SU-DHL-6 (cell line): ENCODE measurements at regions not wholly inside any gene's neighbourhood (a gene's known extent, or its start where the extent isn't known, plus 50 kb on each side); places are given as distances from the start of the nearest gene placed in this dataset.

Experiments used
- EZH2phosphoT487 ChIP-seq: fragments of 200-600 bp; sonication (generic), shearing (Covaris generic); conservative IDR thresholded peaks from 2 replicates; pipeline ENCODE4 v1.6.1; 2018; ENCODE audit warnings: mild to moderate bottlenecking, antibody characterized with exemption, low read length, moderate library complexity, mixed read lengths
- TF ChIP-seq, protein P1 (sequence below): fragments of 200-600 bp; sonication (generic); IDR thresholded peaks from one replicate; pipeline ENCODE4 v1.5.1; 2017; ENCODE audit warnings: antibody characterized with exemption, mild to moderate bottlenecking, low read length, moderate library complexity; ENCODE audit not compliant: insufficient read depth, poor library complexity, severe bottlenecking

DNA sequence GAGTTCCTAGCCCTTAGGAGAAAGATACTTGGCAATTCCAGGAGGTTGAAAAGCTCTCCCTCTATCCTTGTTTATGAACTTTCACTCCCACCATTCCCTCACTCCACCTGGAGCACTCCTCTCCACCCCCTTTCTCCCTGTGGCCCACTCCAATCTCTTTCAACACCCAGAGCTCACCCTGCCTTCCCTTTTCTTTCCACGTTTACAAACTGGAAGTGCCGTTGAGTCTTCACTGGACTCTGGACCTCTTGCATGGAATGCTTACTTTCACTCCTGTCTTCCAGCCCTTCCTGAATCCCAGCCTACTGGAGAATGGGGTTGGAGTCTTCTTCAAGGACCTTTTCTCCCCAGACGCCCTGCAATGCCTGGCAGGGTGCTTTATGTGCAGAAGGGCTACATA is 198.5 kb downstream of the RHOU start:
- TF ChIP-seq, protein P1, sequence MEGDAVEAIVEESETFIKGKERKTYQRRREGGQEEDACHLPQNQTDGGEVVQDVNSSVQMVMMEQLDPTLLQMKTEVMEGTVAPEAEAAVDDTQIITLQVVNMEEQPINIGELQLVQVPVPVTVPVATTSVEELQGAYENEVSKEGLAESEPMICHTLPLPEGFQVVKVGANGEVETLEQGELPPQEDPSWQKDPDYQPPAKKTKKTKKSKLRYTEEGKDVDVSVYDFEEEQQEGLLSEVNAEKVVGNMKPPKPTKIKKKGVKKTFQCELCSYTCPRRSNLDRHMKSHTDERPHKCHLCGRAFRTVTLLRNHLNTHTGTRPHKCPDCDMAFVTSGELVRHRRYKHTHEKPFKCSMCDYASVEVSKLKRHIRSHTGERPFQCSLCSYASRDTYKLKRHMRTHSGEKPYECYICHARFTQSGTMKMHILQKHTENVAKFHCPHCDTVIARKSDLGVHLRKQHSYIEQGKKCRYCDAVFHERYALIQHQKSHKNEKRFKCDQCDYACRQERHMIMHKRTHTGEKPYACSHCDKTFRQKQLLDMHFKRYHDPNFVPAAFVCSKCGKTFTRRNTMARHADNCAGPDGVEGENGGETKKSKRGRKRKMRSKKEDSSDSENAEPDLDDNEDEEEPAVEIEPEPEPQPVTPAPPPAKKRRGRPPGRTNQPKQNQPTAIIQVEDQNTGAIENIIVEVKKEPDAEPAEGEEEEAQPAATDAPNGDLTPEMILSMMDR = no peak
- no peak for TF ChIP-seq EZH2phosphoT487
